ENCODE measurements at regions not wholly inside any gene's neighbourhood (a gene's known extent, or its start where the extent isn't known, plus 50 kb on each side); places are given as distances from the start of the nearest gene placed in this dataset.

DNA sequence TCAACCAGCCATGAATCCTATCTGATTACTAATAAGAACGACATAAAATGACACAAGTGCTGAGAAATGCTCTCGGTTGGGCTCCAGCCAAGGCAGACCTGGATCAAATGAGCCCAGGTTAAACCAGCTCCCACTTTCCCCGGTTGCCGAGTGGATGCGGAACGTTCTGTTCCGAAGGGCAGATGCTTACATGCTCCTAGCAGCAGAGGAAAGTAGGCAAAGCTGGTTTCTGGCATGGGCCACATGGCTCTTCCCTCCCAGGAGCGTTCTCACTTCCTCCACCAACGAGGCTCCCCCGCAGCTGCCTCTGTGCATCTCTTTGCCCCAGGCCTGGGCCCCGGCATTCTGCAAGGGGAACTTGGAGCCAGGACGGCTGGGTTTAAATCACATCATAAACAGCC, 61.8 kb upstream of the SDK1 start (continued):
- no peak for TF ChIP-seq SMAD3 (CRISPR knock-in tag; IDR thresholded peaks at IDR 0.05; ENCODE audit: borderline replicate concordance)
- TF ChIP-seq SOX15 (CRISPR knock-in tag; IDR thresholded peaks at IDR 0.05) = no peak
- TF ChIP-seq RELA (CRISPR knock-in tag; IDR thresholded peaks at IDR 0.05; ENCODE audit: borderline replicate concordance) = no peak
- no peak for TF ChIP-seq ZNF138 (CRISPR knock-in tag; conservative IDR thresholded peaks at IDR 0.05)
- TF ChIP-seq, protein P1, sequence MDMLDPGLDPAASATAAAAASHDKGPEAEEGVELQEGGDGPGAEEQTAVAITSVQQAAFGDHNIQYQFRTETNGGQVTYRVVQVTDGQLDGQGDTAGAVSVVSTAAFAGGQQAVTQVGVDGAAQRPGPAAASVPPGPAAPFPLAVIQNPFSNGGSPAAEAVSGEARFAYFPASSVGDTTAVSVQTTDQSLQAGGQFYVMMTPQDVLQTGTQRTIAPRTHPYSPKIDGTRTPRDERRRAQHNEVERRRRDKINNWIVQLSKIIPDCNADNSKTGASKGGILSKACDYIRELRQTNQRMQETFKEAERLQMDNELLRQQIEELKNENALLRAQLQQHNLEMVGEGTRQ (CRISPR knock-in tag; IDR thresholded peaks at IDR 0.05) = no peak
- no peak for TF ChIP-seq CREB1 (CRISPR knock-in tag; IDR thresholded peaks at IDR 0.05)
- TF ChIP-seq NFATC4 (CRISPR knock-in tag; IDR thresholded peaks at IDR 0.05) = no peak

DNA sequence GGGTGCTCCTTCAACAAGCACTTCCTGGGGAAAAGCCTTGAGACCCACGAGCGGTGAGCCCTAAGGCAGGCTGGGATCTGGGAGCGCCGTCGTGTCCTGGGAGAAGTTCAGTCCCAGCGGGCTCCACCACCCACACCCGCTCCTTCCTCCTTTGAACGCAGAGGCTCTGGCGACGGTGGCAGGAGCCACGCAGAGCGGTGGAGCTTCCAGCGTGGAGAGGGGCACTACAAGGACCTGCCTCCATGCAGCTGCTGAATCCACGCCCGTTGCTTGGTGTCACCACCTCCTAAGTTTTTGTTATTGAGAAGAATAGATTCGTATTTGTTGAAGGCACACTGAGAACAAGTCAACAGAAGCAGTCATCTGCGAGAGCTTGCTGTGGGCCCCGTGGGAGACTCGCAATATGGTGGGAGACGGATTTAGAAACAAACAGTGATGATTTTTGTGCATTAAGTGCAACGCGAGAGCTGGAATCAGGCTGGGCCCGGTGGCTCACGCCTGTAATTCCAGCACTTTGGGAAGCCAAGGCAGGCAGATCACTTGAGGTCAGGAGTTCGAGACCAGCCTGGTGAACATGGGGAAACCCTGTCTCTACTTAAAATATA, 60.1 kb upstream of the SDK1 start:
- peaks cover 10% of the 10 kb centered on the region for H3K4me1 Mint-ChIP-seq
- no peaks in the 10 kb centered on the region for H3K27me3 Mint-ChIP-seq (ENCODE audit: low read depth)
- ChIA-PET CTCF (interaction anchor here (0.6 kb wide), 1 partner anchor 695 kb away, joined by 3 read pairs; no protein-coding TSS in a partner anchor), POLR2A (interaction anchor here (0.6 kb wide), 2 partner anchors 319 to 379 kb away, joined by 3 to 4 read pairs; no protein-coding TSS in a partner anchor)
- H3K4me3 Mint-ChIP-seq = no peak overlapping the region
- ATAC-seq (no peak), DNase-seq (ENCODE audit: low spot score) (no peak)
- TF ChIP-seq, protein P2, sequence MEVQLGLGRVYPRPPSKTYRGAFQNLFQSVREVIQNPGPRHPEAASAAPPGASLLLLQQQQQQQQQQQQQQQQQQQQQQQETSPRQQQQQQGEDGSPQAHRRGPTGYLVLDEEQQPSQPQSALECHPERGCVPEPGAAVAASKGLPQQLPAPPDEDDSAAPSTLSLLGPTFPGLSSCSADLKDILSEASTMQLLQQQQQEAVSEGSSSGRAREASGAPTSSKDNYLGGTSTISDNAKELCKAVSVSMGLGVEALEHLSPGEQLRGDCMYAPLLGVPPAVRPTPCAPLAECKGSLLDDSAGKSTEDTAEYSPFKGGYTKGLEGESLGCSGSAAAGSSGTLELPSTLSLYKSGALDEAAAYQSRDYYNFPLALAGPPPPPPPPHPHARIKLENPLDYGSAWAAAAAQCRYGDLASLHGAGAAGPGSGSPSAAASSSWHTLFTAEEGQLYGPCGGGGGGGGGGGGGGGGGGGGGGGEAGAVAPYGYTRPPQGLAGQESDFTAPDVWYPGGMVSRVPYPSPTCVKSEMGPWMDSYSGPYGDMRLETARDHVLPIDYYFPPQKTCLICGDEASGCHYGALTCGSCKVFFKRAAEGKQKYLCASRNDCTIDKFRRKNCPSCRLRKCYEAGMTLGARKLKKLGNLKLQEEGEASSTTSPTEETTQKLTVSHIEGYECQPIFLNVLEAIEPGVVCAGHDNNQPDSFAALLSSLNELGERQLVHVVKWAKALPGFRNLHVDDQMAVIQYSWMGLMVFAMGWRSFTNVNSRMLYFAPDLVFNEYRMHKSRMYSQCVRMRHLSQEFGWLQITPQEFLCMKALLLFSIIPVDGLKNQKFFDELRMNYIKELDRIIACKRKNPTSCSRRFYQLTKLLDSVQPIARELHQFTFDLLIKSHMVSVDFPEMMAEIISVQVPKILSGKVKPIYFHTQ (CRISPR knock-in tag; IDR thresholded peaks at IDR 0.05) = no peak
- TF ChIP-seq TP53 (CRISPR knock-in tag; IDR thresholded peaks at IDR 0.05) (no peak), NR3C1 (CRISPR knock-in tag; conservative IDR thresholded peaks at IDR 0.05; ENCODE audit: low read depth) (no peak), FOXK1 (CRISPR knock-in tag; IDR thresholded peaks at IDR 0.05) (no peak), ZNF138 (CRISPR knock-in tag; conservative IDR thresholded peaks at IDR 0.05) (no peak), PRRX2 (CRISPR knock-in tag; IDR thresholded peaks at IDR 0.05) (no peak), SP1 (CRISPR knock-in tag; conservative IDR thresholded peaks at IDR 0.05) (no peak), IRF2 (CRISPR knock-in tag; IDR thresholded peaks at IDR 0.05; ENCODE audit: borderline replicate concordance, low read depth) (no peak)
- TF ChIP-seq, protein P3, sequence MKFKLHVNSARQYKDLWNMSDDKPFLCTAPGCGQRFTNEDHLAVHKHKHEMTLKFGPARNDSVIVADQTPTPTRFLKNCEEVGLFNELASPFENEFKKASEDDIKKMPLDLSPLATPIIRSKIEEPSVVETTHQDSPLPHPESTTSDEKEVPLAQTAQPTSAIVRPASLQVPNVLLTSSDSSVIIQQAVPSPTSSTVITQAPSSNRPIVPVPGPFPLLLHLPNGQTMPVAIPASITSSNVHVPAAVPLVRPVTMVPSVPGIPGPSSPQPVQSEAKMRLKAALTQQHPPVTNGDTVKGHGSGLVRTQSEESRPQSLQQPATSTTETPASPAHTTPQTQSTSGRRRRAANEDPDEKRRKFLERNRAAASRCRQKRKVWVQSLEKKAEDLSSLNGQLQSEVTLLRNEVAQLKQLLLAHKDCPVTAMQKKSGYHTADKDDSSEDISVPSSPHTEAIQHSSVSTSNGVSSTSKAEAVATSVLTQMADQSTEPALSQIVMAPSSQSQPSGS (CRISPR knock-in tag; IDR thresholded peaks at IDR 0.05; ENCODE audit: borderline replicate concordance, low read depth) = no peak
- TF ChIP-seq, protein P1 (CRISPR knock-in tag; IDR thresholded peaks at IDR 0.05) = no peak
- TF ChIP-seq, protein P4, sequence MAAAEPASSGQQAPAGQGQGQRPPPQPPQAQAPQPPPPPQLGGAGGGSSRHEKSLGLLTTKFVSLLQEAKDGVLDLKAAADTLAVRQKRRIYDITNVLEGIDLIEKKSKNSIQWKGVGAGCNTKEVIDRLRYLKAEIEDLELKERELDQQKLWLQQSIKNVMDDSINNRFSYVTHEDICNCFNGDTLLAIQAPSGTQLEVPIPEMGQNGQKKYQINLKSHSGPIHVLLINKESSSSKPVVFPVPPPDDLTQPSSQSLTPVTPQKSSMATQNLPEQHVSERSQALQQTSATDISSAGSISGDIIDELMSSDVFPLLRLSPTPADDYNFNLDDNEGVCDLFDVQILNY (CRISPR knock-in tag; IDR thresholded peaks at IDR 0.05) = no peak
- TF ChIP-seq, protein P5, sequence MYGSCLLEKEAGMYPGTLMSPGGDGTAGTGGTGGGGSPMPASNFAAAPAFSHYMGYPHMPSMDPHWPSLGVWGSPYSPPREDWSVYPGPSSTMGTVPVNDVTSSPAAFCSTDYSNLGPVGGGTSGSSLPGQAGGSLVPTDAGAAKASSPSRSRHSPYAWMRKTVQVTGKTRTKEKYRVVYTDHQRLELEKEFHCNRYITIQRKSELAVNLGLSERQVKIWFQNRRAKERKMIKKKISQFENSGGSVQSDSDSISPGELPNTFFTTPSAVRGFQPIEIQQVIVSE (CRISPR knock-in tag; IDR thresholded peaks at IDR 0.05; ENCODE audit: borderline replicate concordance) = no peak
- TF ChIP-seq, protein P6, sequence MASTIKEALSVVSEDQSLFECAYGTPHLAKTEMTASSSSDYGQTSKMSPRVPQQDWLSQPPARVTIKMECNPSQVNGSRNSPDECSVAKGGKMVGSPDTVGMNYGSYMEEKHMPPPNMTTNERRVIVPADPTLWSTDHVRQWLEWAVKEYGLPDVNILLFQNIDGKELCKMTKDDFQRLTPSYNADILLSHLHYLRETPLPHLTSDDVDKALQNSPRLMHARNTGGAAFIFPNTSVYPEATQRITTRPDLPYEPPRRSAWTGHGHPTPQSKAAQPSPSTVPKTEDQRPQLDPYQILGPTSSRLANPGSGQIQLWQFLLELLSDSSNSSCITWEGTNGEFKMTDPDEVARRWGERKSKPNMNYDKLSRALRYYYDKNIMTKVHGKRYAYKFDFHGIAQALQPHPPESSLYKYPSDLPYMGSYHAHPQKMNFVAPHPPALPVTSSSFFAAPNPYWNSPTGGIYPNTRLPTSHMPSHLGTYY (CRISPR knock-in tag; IDR thresholded peaks at IDR 0.05) = no peak
- TF ChIP-seq, protein P7, sequence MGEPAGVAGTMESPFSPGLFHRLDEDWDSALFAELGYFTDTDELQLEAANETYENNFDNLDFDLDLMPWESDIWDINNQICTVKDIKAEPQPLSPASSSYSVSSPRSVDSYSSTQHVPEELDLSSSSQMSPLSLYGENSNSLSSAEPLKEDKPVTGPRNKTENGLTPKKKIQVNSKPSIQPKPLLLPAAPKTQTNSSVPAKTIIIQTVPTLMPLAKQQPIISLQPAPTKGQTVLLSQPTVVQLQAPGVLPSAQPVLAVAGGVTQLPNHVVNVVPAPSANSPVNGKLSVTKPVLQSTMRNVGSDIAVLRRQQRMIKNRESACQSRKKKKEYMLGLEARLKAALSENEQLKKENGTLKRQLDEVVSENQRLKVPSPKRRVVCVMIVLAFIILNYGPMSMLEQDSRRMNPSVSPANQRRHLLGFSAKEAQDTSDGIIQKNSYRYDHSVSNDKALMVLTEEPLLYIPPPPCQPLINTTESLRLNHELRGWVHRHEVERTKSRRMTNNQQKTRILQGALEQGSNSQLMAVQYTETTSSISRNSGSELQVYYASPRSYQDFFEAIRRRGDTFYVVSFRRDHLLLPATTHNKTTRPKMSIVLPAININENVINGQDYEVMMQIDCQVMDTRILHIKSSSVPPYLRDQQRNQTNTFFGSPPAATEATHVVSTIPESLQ (CRISPR knock-in tag; IDR thresholded peaks at IDR 0.05) = no peak
- TF ChIP-seq, protein P8, sequence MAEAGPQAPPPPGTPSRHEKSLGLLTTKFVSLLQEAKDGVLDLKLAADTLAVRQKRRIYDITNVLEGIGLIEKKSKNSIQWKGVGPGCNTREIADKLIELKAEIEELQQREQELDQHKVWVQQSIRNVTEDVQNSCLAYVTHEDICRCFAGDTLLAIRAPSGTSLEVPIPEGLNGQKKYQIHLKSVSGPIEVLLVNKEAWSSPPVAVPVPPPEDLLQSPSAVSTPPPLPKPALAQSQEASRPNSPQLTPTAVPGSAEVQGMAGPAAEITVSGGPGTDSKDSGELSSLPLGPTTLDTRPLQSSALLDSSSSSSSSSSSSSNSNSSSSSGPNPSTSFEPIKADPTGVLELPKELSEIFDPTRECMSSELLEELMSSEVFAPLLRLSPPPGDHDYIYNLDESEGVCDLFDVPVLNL (CRISPR knock-in tag; IDR thresholded peaks at IDR 0.05; ENCODE audit: borderline replicate concordance, low read depth) = no peak
- H3K27ac Mint-ChIP-seq = no peak overlapping the region
- peaks cover 24% of the 10 kb centered on the region for H3K9me3 Mint-ChIP-seq
- H3K36me3 Mint-ChIP-seq = peaks cover 2% of the 10 kb centered on the region

All from WTC11 (cell line).